Chondrocyte (in vitro differentiated cells): ENCODE measurements at regions not wholly inside any gene's neighbourhood (a gene's known extent, or its start where the extent isn't known, plus 50 kb on each side); places are given as distances from the start of the nearest gene placed in this dataset.
"Not testable (repeated sequence)": the region's sequence is repeated elsewhere in the genome, so short reads cannot be mapped to it uniquely, and the experiment has no call there.

Experiments
- DNase-seq: peaks from one replicate; pipeline ENCODE4 v3.0.0; 2021; ENCODE audit warnings: mixed read lengths, low spot score
- H3K27ac Mint-ChIP-seq: one replicate; pipeline ENCODE4 v1.8.0; 2021; ENCODE audit warnings: mild to moderate bottlenecking, moderate library complexity, mixed read lengths; ENCODE audit not compliant: unreplicated experiment
- H3K27me3 Mint-ChIP-seq: 2 replicates; pipeline ENCODE4 v1.8.0; 2021; ENCODE audit warnings: low read depth, mixed read lengths
- H3K36me3 Mint-ChIP-seq: 2 replicates; pipeline ENCODE4 v1.8.0; 2021; ENCODE audit warnings: low read depth, mixed read lengths
- H3K4me1 Mint-ChIP-seq: 2 replicates; pipeline ENCODE4 v1.8.0; 2021; ENCODE audit warnings: low read depth, mild to moderate bottlenecking, mixed read lengths
- H3K4me3 Mint-ChIP-seq: one replicate; pipeline ENCODE4 v1.8.0; 2021; ENCODE audit warnings: mild to moderate bottlenecking, moderate library complexity, mixed read lengths; ENCODE audit not compliant: unreplicated experiment
- H3K9me3 Mint-ChIP-seq: 2 replicates; pipeline ENCODE4 v1.8.0; 2021; ENCODE audit warnings: low read depth, mixed read lengths
- CTCF ChIP-seq: fragments of 200-600 bp; sonication (generic); IDR thresholded peaks from 2 replicates; pipeline ENCODE4 v1.5.0; 2021; ENCODE audit warnings: antibody characterized with exemption, mild to moderate bottlenecking, moderate library complexity

DNA sequence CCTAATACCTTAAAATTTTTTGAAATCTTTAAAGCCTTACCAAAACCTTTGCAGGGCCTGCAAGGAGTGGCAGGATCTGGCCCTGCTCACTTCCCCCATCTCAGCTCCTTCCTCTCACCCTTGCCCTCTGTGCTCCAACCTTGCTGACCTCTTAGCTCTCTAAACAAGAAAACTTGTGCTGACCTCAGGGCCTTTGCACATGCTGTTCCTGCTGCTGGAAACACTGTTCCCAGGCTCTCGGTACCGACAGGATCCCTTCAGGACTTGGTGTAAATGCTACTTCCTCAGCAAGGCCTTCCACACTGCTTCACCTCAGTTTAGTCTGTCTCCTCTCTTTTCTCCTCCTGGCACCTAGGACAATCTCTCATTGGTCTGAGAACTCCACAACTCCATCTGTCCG lies 155.4 kb upstream of the IQSEC1 start:
- no peak overlapping the region for H3K27ac Mint-ChIP-seq
- no peak for TF ChIP-seq CTCF
- DNase-seq = no peak
- H3K4me3 Mint-ChIP-seq = no peak overlapping the region
- H3K4me1 Mint-ChIP-seq = no peaks in the 10 kb centered on the region
- peaks cover 27% of the 10 kb centered on the region for H3K27me3 Mint-ChIP-seq
- H3K9me3 Mint-ChIP-seq = no peaks in the 10 kb centered on the region
- no peaks in the 10 kb centered on the region for H3K36me3 Mint-ChIP-seq

DNA sequence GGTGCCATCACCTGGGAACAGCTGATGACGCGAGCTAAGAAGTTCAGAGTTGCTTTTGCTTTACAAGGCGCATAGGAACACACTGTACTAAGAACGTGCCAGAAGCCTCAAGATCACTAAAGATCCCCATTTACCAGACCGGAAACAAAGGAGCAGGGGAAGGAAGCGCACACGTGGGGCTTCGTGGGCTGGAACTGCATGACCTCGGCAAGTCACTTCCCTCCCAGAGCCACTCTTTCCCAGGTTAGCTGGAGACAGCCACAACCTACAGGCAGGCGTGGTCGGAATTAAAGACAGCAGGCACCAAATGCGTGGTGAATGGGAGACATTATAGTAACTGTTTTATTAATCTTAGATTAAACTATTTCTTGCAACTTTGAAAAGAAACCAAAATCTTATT lies 154.9 kb upstream of the IQSEC1 start:
- not testable (repeated sequence) for H3K36me3 Mint-ChIP-seq, H3K4me3 Mint-ChIP-seq, DNase-seq, H3K4me1 Mint-ChIP-seq, H3K27ac Mint-ChIP-seq, H3K9me3 Mint-ChIP-seq
- H3K27me3 Mint-ChIP-seq = peaks cover 23% of the 10 kb centered on the region

- DNase-seq = no peak
- Mint-ChIP-seq H3K4me1 (no peaks in the 10 kb centered on the region), H3K27ac (no peak overlapping the region), H3K27me3 (peaks cover 19% of the 10 kb centered on the region), H3K36me3 (no peaks in the 10 kb centered on the region), H3K4me3 (no peak overlapping the region), H3K9me3 (no peaks in the 10 kb centered on the region)
- TF ChIP-seq CTCF = no peak
Observed at GRCh38 chr3:13227315-13228165, 154.3 kb upstream of the IQSEC1 start.

GRCh38 chr3:13224967-13225366 lies 151.7 kb upstream of the IQSEC1 start:
- Mint-ChIP-seq H3K27ac (no peak overlapping the region), H3K9me3 (no peaks in the 10 kb centered on the region), H3K4me1 (no peaks in the 10 kb centered on the region), H3K4me3 (no peak overlapping the region), H3K27me3 (no peaks in the 10 kb centered on the region), H3K36me3 (no peaks in the 10 kb centered on the region)
- TF ChIP-seq CTCF = no peak
- DNase-seq = no peak

DNA sequence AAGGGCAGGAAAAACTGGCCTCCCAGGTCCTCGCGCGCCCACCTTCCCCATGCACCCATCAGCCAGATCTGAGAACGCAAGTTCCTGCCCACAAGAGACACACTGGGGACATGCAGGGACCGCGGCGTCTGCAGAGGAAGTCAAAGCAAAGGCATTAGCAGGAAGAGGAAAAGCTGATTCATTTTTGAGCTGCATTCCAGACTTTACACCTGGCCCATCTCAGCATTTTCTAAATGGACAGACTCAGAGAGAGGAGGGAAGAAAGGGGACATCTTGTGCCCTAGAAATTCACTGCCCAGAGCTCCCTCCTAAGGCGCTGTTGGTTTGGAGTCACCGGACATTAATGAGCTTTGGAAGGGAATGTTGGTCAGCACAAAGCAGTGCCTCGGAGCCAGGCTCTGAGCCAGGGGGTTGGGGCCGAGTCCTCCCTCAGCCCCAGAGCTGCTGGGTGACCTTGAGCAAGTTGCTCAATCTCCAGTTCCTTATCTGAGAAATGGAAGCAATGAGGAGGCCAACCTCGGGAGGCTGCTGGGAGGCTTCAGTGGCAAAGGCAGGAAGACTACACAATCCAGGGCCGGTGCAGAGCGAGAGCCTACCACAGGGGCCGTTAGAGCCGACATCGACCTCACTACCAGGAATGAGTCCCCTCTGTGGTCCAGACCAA lies 150.5 kb upstream of the IQSEC1 start:
- Mint-ChIP-seq H3K36me3 (no peaks in the 10 kb centered on the region), H3K27ac (no peak overlapping the region), H3K4me1 (peaks cover 4% of the 10 kb centered on the region), H3K4me3 (no peak overlapping the region), H3K27me3 (no peaks in the 10 kb centered on the region), H3K9me3 (no peaks in the 10 kb centered on the region)
- DNase-seq = no peak
- TF ChIP-seq CTCF = no peak
